HG03159 (cell line): ENCODE measurements at regions not wholly inside any gene's neighbourhood (a gene's known extent, or its start where the extent isn't known, plus 50 kb on each side); places are given as distances from the start of the nearest gene placed in this dataset.

ENCODE experiments used
- ATAC-seq: cut with Tn5 transposase; IDR thresholded peaks from one replicate; pipeline ENCODE4 v1.9.1; 2021; ENCODE audit warnings: mild to moderate bottlenecking, moderate library complexity; ENCODE audit not compliant: unreplicated experiment

DNA sequence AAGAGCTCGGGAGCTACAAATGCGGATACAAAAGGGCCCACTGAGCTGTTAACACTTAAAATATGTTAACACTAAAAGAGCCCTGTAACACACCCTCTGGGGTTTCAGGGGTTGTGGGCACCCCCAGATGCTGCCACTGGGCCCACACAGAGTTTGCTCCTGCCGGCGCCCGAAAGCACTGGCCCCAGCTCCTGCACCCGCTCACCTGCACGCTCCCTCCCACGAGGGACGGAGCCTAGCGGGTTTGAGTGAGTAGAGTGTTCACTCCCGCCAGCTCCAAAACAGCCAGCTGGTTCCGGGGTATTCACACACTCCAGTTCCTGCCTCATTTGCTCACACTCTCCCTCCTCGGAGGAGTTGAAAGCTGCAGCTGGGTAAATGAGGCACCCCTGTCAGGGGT lies 357.7 kb downstream of the ETNK1 start:
- ATAC-seq = no peak

DNA sequence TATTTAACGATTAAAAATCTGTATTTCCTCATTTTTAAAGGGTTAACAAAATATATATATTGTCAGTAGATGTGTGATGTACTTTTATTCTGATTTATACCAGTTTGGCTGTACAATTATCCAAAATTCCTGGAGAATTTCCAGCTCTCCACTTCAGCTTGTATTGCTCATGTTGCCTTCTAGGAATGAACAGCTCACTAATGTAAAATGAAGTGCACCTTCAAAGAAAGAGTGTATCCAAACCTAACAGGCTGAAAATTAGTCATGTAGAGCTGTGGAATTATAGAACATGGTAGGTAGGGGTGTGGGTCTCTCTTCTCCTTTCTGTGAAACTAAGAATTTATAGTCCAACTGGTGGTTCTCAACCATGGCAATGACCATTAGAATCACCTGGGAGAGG lies 362.0 kb downstream of the ETNK1 start:
- ATAC-seq = no peak

DNA sequence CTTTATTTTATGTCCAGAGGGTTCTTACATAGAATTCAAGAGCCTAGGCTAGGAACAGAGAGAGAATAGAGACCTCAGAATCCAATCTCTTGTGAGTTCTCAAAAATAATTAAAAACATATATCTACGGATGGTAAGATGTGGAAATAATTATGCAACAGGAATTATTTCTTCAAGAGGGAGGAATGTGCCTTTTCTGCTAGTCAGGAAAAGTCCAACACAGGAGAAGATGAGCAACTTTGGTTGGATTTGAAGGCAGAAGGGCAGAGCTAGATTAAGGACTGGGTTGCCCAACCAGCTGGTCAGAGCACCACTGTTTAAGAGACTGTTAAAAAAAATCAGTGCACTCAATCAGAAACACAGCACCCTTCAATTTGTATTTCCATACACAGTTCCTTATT lies 365.5 kb downstream of the ETNK1 start:
- no peak for ATAC-seq

DNA sequence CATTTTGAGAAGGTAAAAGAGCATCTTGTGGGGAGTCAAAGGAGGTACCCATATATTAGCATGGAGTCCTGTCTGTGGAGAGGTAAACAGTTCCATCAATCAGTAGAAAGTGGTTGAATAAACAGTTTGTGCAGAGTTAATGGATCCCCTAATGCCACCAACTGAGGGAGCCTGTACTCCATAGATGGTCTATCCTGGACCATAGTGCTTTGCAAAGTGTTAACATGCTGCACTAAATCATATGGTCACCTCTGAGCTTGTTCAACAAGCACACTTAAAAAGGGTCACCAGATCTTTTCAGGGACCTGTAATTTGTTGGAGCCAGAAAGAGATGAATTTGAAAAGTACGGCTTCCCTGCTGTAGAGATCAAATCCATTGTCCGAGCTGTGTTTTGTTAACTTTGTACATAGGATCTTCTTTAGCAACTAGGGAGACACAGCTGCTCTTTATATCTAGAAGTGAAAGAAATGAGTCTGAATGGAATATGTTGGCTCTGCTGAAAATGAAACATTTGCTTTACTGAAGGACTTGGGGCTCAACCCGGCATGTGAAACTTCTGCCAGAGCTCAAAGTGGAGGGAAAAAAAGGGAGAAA lies 366.4 kb downstream of the ETNK1 start:
- ATAC-seq = no peak

DNA sequence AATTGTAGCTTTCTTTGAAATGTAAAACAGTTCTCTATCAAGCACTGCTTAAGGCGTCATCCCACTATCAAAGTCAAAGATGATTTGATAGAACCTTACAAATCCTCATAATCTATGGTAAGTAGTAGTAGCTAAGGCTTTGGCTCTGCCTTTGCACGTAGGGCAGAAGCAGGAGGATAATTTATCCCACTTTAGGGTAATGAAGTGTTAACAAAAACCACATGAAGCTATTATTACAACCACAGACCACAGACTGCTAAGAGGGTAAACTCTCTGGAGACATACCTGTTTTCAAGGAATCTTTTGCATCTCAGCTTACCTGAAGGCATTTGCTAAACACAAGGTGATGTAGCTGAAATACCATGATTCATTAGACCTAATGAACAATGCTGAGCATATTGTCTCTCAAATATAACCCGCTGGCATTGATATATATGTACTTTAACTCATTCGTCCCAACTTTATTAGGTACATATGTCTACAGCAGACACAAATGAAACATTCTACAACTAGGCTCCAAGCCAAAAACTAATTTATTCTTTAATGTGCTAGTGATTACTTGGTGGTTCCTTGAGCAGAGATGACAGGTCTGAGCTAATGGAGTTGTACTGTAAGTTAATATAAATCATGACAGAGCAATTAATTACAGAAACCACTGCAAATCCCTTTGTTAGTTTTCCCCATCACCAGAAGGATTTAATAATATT lies 368.8 kb downstream of the ETNK1 start:
- ATAC-seq = no peak

DNA sequence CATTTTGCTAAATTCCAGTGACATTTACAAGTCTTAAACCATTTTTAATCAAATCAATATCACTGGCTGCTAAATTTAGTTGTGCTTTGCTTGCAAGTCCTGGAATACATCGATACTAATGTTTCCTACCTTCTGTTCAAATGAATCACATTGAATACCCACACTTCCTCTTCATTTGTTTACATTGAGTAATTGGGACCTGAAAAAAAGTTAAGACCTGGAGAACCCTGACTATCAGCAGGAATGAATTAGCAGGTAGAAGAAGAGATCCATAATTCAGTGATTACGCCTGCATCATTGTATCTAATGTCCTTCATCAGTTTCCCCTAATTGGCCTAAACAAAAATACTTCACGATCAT lies 369.3 kb downstream of the ETNK1 start:
- ATAC-seq = no peak

DNA sequence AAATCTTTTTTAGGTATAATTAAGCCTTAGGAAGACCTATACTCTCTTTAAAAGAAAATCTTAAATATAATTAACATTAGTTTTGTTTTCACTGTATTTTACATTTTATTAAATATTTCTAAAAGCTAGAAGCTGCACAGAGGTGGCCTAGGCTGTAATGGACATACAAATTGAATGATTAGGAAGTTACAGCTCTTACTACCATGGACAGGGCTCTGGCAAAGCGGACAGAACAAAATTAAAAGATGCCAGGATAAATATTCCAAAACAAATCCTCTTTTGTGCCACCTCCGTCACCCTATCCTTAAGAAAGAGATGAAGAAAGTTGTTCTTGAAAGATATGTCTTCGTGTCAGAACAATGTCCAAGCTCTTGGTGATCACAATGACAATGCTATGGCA lies 376.5 kb downstream of the ETNK1 start:
- no peak for ATAC-seq

DNA sequence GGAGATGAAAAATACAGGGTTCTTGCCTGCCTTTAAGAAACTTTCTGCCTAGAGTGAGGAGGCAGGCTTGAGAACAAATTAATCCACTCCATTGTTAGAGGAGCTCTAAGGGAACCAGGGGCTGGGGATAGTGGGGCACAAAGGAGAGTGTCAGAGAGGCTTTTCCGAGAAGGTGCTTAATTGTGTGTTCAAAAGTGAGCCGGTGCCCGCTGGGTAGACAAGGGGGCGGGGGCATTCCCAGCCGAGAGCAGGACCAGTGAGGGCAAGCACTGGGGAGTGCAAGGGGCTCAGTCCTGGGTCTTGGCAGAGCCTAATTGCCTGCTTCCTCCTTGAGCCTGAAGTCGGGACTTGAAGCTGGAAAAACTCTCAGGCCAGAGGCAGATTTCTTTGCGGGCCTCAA lies 377.4 kb downstream of the ETNK1 start:
- ATAC-seq = no peak

DNA sequence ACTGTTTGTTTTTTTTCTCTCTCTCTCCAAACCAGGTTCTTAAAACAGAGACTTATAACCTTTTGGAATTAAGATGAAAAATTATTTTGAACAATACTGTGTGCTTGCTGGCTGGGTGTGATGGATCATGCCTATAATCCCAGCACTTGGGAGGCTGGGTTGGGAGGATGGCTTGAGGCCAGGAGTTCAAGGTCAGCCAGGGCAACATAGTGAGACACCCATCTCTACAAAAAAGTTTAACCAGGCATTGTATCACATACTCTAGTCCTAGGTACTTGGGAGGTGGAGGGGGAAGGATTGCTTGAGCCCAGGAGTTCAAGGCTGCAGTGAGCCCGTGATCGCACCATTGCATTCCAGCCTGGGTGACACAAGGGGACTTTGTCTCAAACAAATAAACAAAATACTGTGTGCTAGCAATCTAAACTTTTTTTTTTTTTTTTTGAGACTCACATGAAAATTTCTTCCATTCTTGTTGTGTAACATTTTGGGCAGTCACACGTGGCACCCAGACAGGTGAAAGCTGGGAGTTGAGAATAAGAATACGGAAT lies 379.6 kb downstream of the ETNK1 start:
- ATAC-seq = no peak

DNA sequence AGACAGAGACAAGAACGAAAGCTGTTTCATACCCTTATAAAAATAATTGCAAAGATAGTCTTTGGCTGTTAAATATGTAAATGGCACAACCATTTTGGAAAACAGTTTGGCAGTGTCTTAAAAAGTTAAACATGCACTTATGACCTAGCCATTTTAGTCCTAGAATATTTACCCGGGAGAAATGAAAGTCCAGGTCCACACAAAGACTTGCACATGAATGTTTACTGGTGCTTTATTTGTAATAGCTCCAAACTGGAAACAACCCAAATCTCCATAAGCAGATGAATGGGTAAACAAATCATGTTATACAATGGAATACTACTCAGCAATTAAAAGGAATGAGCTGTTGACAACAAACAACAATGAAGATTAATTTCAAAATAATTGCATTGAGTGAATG lies 380.4 kb downstream of the ETNK1 start:
- no peak for ATAC-seq

DNA sequence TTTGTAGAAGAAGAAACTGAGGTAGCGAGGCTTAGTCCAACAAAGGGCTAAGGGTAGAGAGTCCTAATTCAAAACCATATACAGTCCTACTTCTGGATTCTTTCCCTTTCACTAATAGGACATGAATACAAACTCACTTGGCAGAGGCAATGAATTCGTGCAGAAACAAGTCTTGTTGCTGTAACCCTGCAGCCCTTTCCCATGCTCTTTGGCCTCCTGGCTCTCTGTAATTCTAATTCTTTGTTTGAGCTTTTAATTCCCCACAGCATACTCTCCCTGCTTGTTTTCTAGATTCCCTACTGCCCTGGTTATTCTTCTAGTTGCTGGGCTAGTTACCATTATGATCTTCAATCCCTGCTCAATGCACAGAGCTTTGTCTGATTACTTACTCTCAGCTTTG lies 381.4 kb downstream of the ETNK1 start:
- ATAC-seq = no peak

DNA sequence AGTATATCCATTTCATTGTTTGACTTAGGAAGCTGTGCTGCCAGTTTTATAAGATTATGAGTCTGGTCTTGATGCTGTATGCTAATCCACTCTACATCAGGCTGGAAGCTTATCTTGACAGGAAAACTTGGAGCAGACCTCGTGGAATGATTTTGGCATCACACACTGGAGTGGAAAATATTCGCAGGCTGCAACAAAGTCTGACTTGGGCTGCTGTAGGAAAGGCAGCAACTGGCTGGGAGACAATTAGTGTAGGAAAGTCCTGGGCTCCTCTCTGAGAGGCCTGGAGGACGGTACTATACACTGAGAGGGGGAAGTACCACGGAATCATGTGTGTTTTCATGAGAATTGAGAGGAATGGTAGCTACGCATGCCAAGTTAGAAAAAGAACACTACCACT lies 383.7 kb downstream of the ETNK1 start:
- ATAC-seq = no peak

DNA sequence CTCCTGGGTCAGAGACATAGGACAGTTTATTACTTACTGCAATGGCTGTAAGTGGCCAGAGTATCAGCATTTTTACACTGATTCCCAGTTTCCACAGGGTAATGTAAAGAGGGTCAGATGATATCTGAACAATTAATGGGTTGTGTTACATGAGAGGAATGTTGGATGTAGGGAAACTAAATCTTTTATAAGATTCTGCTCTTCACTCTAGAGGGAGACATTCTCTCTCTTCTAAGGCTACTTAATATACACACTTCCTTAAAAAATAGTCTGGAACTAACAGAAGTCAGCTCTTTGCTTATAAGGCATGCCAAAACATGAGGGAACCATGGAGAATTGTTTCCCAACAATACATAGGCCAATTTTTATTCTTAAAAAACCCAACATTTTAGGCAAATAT lies 389.8 kb downstream of the ETNK1 start:
- ATAC-seq = no peak

DNA sequence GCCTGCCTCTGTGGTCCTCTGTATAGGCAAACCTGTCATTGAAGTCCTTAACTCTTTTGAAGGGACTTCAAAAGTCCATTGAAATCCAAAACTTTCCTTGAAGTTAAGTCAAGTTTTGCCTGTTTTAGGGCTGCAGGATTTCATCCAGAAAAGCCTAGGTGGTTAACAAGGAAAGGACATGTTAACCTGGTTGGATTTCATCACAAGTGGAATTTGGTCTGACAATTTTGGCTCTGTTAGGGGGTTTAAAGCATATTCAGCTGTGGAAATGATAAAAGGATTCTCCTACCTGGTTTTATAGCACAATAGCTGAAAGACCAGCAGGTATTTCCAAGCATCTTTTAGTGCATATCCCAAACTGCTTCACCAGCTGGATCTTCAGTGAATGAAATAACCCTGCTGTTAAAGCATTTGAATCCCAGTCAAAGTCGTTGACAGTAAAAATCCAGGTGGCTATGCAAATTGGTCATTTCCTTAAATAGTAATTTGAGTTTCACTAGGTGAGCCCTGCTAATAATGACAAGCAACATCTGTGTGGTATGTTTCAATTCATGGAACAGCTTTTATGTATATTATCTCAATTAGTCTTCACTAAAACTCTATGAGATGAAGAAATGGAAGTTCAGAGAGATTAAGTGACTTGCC lies 400.5 kb downstream of the ETNK1 start:
- no peak for ATAC-seq

DNA sequence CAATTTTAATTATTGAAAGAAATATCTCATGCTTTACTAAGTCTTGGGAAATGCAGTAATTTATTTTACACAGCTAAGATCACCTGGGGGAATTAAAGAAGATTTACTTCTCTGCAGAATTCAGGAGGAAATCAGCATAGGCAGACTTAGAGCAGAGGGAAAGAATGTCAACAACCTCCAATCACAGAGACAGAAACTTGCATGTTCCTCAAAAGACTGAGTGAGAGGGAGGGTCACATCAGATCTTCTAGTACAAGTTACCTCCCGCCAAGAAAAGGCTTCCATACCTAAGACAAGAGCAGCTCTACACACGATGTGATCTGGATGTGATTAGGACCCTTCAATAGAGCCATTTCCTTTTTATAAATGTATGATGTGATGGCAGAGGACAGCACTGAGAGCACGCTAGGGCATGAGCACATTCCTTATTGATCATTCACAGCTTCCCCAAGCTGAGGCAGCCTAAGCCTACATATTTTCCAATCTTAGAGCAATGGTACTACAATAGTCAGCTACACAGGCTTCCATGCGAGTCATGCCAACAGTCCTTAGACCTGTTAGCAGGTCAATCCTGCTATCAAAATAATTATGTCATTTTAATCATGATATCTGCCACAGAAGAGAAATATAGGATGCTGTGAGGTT lies 403.3 kb downstream of the ETNK1 start:
- no peak for ATAC-seq

DNA sequence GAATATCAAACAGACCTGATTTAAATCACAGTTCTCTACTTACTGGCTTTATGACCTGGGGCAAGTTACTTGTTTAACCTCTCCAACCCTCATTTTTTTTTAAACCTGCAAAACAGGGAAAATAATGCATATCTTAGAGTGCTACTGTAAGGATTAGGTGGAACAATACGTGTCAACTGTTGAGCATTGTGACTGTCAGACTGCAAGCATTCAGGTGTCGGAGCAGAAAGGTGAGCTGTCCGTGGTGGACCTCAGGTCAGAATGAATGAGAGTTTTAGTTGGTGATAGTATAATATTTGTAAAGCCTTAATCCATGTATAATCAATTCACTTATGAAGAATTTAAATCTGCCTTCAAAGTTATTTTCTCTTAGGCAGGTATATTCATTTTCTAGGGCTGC lies 404.2 kb downstream of the ETNK1 start:
- no peak for ATAC-seq

DNA sequence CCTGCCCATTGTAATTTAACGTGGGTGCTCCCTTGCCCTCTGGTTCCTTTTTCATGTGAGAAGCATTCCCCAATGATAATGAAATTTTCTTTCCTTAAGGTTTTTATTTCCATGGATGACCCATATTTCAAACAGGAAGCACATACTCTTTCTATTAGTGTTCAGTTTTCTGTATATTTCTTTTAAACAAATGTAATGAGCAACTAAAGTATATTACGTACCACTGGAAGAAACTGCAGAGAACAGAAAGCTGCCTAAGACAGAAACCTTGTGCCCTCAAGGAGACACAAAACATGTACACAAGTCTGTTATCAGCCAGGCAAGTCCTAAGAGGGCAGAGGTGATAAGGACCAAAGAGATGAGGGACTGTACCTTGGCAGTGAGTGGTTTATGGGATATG lies 414.9 kb downstream of the ETNK1 start:
- ATAC-seq = no peak

DNA sequence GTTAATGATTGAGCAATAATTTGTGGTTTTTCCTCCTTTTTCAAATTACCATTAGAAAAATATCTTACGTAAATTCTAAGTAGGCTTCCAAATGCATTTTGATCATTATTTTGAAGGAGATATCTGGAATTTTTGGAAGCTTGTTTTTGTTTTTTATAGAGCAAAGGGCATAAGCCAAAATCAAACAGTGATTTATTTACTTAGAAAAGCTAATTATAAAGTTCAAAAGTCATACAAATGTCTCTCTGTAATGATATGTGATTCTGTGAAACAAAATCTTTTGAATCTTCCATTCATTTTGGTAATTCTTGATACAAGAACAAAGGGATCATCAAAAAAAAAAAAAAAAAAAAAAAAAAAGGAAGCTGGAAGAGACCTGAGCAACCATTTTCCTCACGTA lies 416.8 kb downstream of the ETNK1 start:
- ATAC-seq = no peak

DNA sequence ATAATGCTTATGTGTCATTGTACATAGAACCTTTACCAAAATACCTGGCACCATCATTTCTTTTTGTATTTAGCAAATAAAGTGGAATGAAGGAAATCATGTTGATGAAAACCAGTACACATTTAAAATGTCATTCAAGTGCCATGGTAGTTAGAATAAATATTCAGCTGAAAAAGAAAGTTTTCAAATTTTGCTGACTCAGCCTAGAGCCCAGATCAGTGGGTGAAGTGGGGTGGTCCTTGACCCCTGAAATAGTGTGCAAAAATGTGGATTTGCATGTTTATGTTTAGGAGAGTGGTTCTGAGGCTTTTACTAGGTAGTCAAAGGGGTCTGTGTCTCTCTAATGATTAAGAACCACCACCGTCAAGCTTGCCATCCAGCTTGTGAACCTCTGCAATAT lies 418.7 kb downstream of the ETNK1 start:
- no peak for ATAC-seq

DNA sequence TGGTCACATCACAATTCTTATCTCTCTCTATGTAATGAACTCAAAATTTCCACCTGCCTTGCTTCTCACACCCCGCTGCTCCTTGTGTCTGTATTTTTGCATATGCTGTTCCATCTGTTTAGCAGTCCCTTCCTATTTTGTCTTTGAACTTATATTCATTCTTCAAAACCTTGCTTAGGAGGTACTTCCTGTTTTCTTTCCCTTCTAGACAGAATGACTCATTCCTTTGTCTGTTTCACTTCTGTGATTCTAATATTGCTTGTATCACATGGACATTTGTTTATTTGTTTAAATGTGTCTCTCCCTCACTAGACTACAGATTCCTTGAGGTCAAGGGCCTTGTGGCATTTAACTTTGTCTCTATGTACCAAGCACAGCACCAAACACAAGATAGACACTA lies 424.2 kb downstream of the ETNK1 start:
- ATAC-seq = peak; percentile 78

DNA sequence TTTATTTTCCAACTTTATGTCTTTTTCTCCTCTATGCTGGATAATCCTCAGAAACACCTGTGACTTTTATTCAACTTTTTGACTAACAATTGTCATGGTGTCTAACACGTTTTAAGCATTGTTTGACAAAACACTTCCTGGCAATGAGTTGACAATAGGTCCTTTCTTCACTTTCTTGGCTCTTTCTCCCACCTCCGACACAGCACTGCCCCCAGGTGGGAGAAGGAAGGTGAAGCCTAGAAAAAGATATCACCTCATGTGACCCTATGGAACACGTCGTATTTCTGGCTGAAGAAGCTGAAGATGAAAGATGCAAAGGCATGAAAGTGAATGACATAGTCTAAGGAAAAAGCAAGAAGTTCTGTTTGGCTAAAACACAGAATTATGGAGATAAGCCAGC lies 430.0 kb downstream of the ETNK1 start:
- ATAC-seq = no peak

DNA sequence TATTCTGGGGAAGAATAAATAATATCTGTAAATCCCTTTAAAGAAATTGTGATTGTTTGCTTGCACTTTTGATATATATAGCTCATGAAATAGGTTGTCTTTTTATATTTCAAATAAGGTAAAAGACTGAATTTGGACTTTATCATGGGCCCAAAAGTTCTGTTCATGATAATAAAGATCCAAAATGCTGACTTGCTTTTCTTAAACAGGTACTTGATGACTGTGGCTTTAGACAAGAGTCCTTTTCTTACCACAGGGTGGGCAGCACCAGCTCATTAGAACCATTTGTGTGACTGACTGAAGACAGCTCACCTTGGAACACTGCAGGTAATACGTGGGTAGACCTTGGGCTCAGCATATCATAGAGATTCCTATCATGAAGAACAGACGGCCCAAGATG lies 432.6 kb downstream of the ETNK1 start:
- no peak for ATAC-seq
